HG03064 (cell line): ENCODE measurements at regions not wholly inside any gene's neighbourhood (a gene's known extent, or its start where the extent isn't known, plus 50 kb on each side); places are given as distances from the start of the nearest gene placed in this dataset.

Experiments used
- ATAC-seq: cut with Tn5 transposase; IDR thresholded peaks from one replicate; pipeline ENCODE4 v1.9.1; 2021; ENCODE audit warnings: low read depth; ENCODE audit not compliant: unreplicated experiment

DNA sequence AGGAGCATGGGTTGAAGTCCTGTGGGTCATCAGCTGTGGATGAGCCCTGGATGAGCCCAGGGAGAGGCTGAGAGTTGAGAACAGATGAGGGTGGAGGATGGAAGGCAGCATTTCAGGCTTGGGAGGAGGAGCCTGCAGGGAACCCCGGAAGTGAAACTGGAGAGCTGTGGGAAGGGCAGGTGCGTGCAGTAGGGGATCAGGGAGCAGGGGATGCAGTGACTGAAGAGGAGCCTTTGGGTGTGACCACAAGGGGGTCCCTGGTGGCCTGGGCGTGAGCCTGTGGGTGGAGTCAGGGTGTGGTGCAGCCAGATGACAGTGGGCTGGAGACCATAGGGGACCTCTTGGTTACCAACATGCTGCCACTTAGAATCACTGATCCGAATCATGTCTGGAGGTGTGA, 115.5 kb downstream of the PAPOLA start:
- no peak for ATAC-seq

GRCh38 chr14:96622926-96623325, 120.7 kb downstream of the PAPOLA start:
- ATAC-seq = no peak

- ATAC-seq = no peak
Measured at GRCh38 chr14:96623676-96624484, 121.7 kb downstream of the PAPOLA start.

DNA sequence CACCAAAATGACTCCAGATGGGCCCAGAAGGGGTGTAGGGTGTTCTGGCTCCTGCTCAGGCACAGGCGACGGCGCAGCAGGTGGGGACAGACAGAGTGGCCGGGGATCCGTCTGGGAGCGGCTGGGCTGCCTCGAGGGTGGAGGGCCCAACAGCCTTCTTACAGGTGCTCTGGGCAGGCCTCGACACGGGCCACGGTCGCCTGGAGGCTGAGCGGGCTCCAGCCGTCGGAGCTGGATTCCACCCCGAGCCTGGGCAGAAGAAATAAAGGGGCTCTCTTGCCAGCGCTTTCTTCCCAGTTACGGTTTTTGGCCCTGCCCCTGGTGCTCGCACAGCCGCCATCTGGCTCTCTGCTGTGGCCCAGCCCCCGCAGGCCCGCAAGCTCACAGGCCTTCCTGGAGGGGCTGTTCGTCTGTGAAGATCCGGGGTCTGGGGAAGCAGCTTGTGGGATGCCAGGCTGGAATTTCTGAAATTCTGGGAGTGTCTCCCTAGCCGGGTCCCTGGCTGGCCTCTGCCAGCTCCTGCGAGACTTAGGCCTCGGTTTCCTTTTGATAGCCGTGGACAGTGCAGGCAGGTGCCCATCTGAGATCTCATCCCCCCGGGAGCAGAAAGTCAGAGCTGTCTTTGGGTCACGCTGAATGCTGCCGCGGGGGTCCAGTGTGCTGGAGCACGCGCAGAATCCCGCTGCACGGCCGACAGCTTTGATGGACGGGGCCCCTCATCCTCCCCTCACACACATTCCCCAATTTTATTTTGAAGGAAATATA, 122.7 kb downstream of the PAPOLA start:
- no peak for ATAC-seq

GRCh38 chr14:96625426-96625985, 123.3 kb downstream of the PAPOLA start:
- no peak for ATAC-seq

- ATAC-seq = no peak
Measured at GRCh38 chr14:96626121-96626768, 124.1 kb downstream of the PAPOLA start.

GRCh38 chr14:96626916-96627315, 124.7 kb downstream of the PAPOLA start:
- no peak for ATAC-seq

DNA sequence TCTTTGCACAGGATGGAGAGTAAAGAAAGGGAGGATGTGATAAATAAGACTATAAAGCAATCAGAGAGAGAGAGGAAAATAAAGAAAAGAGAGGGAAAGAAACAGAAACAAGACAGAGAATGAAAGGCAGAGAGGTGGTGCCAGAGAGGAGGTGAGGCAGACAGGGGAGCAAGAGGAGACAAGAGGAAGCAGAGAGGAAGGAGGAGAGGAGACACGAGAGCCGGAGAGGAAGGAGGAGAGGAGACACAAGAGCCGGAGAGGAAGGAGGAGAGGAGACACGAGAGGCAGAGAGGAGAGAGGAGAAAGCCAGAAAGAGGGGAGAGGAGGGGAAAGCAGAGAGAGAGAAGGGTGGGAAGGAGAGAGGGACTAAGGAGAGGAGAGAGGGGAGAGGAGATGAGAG, 125.2 kb downstream of the PAPOLA start:
- no peak for ATAC-seq

- ATAC-seq = no peak
Measured at GRCh38 chr14:96627811-96628775, 125.9 kb downstream of the PAPOLA start.

GRCh38 chr14:96629082-96629481, 126.9 kb downstream of the PAPOLA start:
- no peak for ATAC-seq

GRCh38 chr14:96629558-96630222, 127.5 kb downstream of the PAPOLA start:
- no peak for ATAC-seq

DNA sequence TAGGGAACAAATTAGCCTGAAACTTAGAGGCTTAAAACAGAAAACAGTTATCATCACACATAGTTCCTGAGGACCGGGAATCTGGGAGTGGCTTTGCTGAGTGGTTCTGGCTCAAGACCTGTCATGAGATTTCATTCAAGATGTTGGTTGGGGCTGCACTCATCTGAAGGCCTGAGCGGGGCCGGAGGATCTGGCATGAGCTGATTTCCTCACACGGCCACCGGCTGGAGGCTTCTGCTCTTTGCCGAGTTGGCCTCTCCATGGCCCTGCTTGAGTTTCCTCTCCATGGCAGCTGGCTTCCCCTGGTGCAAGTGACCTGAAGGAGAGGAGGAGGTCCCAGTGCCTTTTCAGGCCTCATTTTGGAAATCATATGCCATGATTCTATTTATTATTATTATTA, 128.1 kb downstream of the PAPOLA start:
- no peak for ATAC-seq

DNA sequence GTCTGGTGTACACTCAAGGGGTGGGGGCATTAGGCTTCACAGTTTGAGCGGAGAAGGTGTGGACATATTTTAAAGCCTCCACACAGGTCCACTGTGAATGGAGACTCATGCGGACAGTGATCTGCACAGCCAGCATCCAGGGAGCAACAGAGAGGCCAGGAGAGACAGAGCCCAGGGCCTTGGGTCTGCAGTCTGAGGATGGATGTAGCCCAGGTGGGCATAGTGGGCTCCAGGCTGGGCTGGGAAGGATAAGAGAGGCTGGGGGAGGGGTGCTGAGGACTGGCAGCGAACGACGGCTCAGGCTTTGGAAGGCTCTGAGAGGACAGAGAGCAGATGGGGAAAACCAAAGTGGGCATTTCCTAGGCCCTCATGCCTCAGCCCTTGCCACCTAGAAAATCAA, 128.8 kb downstream of the PAPOLA start:
- ATAC-seq = no peak

DNA sequence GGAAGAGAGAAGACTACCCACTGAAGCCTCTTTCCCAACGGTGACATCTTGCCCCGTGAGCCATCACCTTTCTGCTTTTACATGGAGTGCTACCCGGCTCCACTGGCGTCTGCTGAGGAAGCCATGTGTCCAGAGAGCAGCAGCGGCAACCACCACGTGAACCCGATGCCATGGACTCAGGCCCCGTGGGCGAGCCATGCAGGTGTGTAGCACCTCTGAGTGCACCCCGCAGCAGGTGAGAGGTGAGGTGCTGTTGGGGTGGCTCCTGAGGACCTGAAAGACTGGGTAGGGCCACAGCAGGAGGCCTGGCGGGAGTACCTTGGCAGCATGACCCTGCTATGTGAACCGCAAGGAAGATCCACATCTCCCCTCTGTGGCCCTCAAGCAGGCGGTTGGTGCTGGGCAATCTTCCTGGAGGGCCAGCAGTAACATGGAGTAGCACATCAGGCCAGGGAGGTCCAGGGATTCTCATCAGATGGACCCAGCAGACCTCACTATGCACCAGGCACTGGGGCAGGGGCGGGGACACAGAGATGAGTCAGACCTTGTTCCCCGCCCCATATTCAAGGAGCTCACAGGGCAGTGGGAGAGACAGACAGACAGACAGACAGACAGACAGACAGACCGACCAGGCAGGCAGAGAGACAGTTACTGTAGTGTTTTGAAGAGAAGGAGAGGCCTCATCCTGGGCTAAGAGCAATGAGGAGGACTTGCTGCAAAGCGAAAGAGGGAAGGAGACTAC, 129.6 kb downstream of the PAPOLA start:
- ATAC-seq = no peak

GRCh38 chr14:96632363-96632758, 130.2 kb downstream of the PAPOLA start:
- ATAC-seq = no peak

DNA sequence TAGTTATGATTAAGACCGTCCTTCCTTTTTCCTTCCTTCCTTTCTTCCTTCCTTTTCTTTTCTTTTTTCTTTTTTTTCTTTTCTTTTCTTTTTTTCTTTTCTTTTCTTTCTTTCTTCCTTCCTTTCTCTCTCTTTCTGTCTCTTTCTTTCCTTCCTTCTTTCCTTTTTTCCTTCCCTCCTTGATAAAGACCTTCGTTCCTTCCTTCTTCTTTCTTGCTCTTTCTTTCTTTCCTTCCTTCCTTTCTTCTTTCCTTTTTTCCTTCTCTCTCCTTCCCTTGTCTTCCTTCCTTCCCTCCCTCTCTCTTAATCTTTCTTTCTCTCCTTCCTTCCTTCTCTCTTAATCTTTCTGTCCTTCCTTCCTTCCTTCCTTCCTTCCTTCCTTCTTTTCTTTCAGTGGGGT, 130.9 kb downstream of the PAPOLA start:
- ATAC-seq = no peak

DNA sequence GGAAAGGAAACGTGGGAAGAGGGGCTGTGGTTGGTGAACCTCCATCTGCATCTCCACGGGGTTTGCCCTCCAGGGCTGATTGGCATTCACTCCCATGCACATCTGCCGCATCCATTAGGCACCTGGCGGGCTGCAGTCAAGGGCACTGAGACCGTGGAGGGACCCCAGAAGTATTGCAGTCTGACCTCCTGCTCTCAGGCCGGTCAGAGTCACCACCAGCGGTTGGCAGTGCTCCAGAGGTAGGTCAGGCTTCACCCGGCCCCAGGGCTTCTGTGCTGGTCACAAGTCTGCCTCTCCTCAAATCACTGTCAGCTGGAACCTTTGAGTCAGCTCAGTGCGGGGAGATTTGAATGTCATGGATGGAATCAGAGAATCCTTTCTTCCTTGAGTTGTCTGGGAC, 132.3 kb downstream of the PAPOLA start:
- no peak for ATAC-seq

- ATAC-seq = no peak
Measured at GRCh38 chr14:96634896-96635295, 132.7 kb downstream of the PAPOLA start.

DNA sequence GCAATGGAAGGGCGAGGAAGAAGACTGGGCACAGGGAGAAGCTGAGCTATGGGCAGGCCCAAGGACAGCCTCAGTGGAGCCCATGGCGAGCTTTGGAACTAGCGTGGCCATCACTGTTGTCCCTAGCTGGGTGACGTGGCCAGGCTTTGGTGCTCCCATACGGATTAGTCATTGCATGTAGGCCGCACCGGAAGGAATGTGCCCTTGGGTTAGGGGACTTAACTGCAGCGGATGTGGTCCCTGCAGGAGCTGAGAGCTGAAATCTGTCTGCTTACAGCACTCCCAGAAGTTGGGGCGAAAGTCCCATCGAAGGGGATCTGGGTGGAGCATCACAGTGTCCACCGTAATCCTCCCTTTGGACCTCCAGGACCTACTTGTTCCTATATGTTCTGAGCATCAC, 133.7 kb downstream of the PAPOLA start:
- no peak for ATAC-seq
